ENCODE measurements at regions not wholly inside any gene's neighbourhood (a gene's known extent, or its start where the extent isn't known, plus 50 kb on each side); places are given as distances from the start of the nearest gene placed in this dataset.
"Not testable (repeated sequence)": the region's sequence is repeated elsewhere in the genome, so short reads cannot be mapped to it uniquely, and the experiment has no call there.

GRCh38 chr4:28009541-28009940 lies 1148.9 kb downstream of the STIM2 start:
- Mint-ChIP-seq H3K9me3 (no peaks in the 10 kb centered on the region), H3K27me3 (ENCODE audit: low read depth) (no peaks in the 10 kb centered on the region), H3K27ac (ENCODE audit: unreplicated experiment) (no peak overlapping the region), H3K4me3 (no peak overlapping the region), H3K4me1 (peaks cover 5% of the 10 kb centered on the region), H3K36me3 (ENCODE audit: low read depth) (no peaks in the 10 kb centered on the region)
- DNase-seq (ENCODE audit: low read depth, low spot score): no peak
- no peak for TF ChIP-seq CTCF (conservative IDR thresholded peaks at IDR 0.05)

- Mint-ChIP-seq H3K27ac (ENCODE audit: unreplicated experiment) (no peak overlapping the region), H3K9me3 (no peaks in the 10 kb centered on the region), H3K36me3 (ENCODE audit: low read depth) (no peaks in the 10 kb centered on the region), H3K4me3 (no peak overlapping the region), H3K4me1 (peaks cover 5% of the 10 kb centered on the region), H3K27me3 (ENCODE audit: low read depth) (no peaks in the 10 kb centered on the region)
- TF ChIP-seq CTCF (conservative IDR thresholded peaks at IDR 0.05): no peak
- no peak for DNase-seq (ENCODE audit: low read depth, low spot score)
Measured at GRCh38 chr4:28010577-28011240, 1150.1 kb downstream of the STIM2 start.

- no peaks in the 10 kb centered on the region for H3K36me3 Mint-ChIP-seq (ENCODE audit: low read depth)
- H3K9me3 Mint-ChIP-seq: peaks cover 2% of the 10 kb centered on the region
- DNase-seq (ENCODE audit: low read depth, low spot score): no peak
- H3K27ac Mint-ChIP-seq (ENCODE audit: unreplicated experiment): no peak overlapping the region
- H3K27me3 Mint-ChIP-seq (ENCODE audit: low read depth): no peaks in the 10 kb centered on the region
- no peaks in the 10 kb centered on the region for H3K4me1 Mint-ChIP-seq
- H3K4me3 Mint-ChIP-seq: no peak overlapping the region
- TF ChIP-seq CTCF (conservative IDR thresholded peaks at IDR 0.05): no peak
Measured at GRCh38 chr4:28014469-28014868, 1153.8 kb downstream of the STIM2 start.

- no peaks in the 10 kb centered on the region for H3K27me3 Mint-ChIP-seq (ENCODE audit: low read depth)
- H3K9me3 Mint-ChIP-seq: peaks cover 2% of the 10 kb centered on the region
- no peak for TF ChIP-seq CTCF (conservative IDR thresholded peaks at IDR 0.05)
- H3K36me3 Mint-ChIP-seq (ENCODE audit: low read depth): no peaks in the 10 kb centered on the region
- no peak overlapping the region for H3K4me3 Mint-ChIP-seq
- H3K4me1 Mint-ChIP-seq: no peaks in the 10 kb centered on the region
- no peak for DNase-seq (ENCODE audit: low read depth, low spot score)
- no peak overlapping the region for H3K27ac Mint-ChIP-seq (ENCODE audit: unreplicated experiment)
Measured at GRCh38 chr4:28015996-28016395, 1155.4 kb downstream of the STIM2 start.

DNA sequence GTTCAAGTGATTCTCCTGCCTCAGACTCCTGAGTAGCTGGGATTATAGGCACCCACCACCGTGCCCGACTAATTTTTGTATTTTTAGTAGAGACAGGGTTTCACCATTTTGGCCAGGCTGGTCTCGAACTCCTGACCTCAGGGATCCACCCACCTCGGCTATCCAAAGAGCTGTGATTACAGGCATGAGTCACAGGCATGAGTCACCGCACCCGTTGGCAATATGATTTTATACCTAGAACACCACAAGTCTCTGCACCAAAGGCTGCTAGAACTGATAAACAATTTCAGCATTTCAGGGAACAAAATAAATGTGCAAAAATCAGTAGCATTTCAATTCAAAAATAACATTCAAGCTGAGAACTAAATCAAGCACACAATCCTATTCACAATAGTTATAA lies 1177.6 kb downstream of the STIM2 start:
- not testable (repeated sequence) for DNase-seq (ENCODE audit: low read depth, low spot score); H3K4me3 Mint-ChIP-seq; H3K4me1 Mint-ChIP-seq; H3K27me3 Mint-ChIP-seq (ENCODE audit: low read depth); H3K27ac Mint-ChIP-seq (ENCODE audit: unreplicated experiment)
- H3K9me3 Mint-ChIP-seq: peaks cover 24% of the 10 kb centered on the region
- H3K36me3 Mint-ChIP-seq (ENCODE audit: low read depth): peaks cover 14% of the 10 kb centered on the region

DNA sequence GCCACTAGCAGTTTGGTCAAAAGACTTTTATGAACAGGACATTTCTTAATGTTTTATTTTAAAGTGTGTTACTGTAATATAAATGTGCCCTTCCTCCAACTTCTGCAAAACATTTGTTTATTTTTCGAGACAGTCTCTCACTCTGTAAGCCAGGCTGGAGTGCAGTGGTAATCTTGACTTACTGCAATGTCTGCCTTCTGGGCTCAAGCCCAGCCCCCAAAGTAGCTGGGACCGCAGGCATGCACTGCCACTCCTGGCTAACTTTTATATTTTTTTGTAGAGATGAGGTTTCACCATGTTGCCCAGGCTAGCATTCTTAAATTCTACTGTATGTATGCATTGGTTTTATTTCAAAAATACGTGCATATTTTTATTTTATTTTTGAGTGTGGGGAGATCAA lies 1201.9 kb downstream of the STIM2 start:
- no peaks in the 10 kb centered on the region for H3K27me3 Mint-ChIP-seq (ENCODE audit: low read depth)
- TF ChIP-seq CTCF (conservative IDR thresholded peaks at IDR 0.05): no peak
- H3K4me1 Mint-ChIP-seq: no peaks in the 10 kb centered on the region
- no peaks in the 10 kb centered on the region for H3K36me3 Mint-ChIP-seq (ENCODE audit: low read depth)
- no peaks in the 10 kb centered on the region for H3K9me3 Mint-ChIP-seq
- H3K4me3 Mint-ChIP-seq: no peak overlapping the region
- H3K27ac Mint-ChIP-seq (ENCODE audit: unreplicated experiment): no peak overlapping the region
- no peak for DNase-seq (ENCODE audit: low read depth, low spot score)

Data from neural crest cell (in vitro differentiated cells).